ENCODE measurements at regions not wholly inside any gene's neighbourhood (a gene's known extent, or its start where the extent isn't known, plus 50 kb on each side); places are given as distances from the start of the nearest gene placed in this dataset.
"Not testable (repeated sequence)": the region's sequence is repeated elsewhere in the genome, so short reads cannot be mapped to it uniquely, and the experiment has no call there.

GRCh38 chr2:239719791-239720360 lies 305.3 kb downstream of the NDUFA10 start:
- no peaks in the 10 kb centered on the region for H3K79me2 ChIP-seq (ENCODE audit: insufficient read depth, low read length)

GRCh38 chr2:239718991-239719390 lies 306.2 kb downstream of the NDUFA10 start:
- not testable (repeated sequence) for H3K9ac ChIP-seq (ENCODE audit: low read length); H3K27me3 ChIP-seq (ENCODE audit: insufficient read depth, low read length); H3K9me3 ChIP-seq (ENCODE audit: low read length); H3F3A ChIP-seq (ENCODE audit: insufficient read depth, low read length); H3K4me2 ChIP-seq (ENCODE audit: low read length); H3K79me2 ChIP-seq (ENCODE audit: insufficient read depth, low read length); H3K27ac ChIP-seq (ENCODE audit: low read depth, low read length, poor library complexity, severe bottlenecking); H3K4me3 ChIP-seq (ENCODE audit: low read depth, low read length, poor library complexity, severe bottlenecking); H3K36me3 ChIP-seq (ENCODE audit: insufficient read depth, low read length); H3K9me2 ChIP-seq (ENCODE audit: low read depth, low read length); H3K4me1 ChIP-seq (ENCODE audit: insufficient read depth, low read length, severe bottlenecking); H4K20me1 ChIP-seq (ENCODE audit: insufficient read depth, low read length); H2AFZ ChIP-seq (ENCODE audit: low read length)

More at GRCh38 chr2:239719791-239720360, 305.3 kb downstream of the NDUFA10 start:
- no peak overlapping the region for H3K9ac ChIP-seq (ENCODE audit: low read length)
- no peaks in the 10 kb centered on the region for H3K27me3 ChIP-seq (ENCODE audit: insufficient read depth, low read length)
- no peaks in the 10 kb centered on the region for H3K4me1 ChIP-seq (ENCODE audit: insufficient read depth, low read length, severe bottlenecking)
- no peak overlapping the region for H3K4me2 ChIP-seq (ENCODE audit: low read length)
- TF ChIP-seq EZH2 (IDR thresholded peaks at IDR 0.05; ENCODE audit: borderline replicate concordance, low read length) = no peak
- TF ChIP-seq, protein P1, sequence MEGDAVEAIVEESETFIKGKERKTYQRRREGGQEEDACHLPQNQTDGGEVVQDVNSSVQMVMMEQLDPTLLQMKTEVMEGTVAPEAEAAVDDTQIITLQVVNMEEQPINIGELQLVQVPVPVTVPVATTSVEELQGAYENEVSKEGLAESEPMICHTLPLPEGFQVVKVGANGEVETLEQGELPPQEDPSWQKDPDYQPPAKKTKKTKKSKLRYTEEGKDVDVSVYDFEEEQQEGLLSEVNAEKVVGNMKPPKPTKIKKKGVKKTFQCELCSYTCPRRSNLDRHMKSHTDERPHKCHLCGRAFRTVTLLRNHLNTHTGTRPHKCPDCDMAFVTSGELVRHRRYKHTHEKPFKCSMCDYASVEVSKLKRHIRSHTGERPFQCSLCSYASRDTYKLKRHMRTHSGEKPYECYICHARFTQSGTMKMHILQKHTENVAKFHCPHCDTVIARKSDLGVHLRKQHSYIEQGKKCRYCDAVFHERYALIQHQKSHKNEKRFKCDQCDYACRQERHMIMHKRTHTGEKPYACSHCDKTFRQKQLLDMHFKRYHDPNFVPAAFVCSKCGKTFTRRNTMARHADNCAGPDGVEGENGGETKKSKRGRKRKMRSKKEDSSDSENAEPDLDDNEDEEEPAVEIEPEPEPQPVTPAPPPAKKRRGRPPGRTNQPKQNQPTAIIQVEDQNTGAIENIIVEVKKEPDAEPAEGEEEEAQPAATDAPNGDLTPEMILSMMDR (IDR thresholded peaks at IDR 0.05; ENCODE audit: low read length) = no peak
- H3K4me3 ChIP-seq (ENCODE audit: low read depth, low read length, poor library complexity, severe bottlenecking) = no peak overlapping the region
- H3F3A ChIP-seq (ENCODE audit: insufficient read depth, low read length) = no peaks in the 10 kb centered on the region
- no peak overlapping the region for H2AFZ ChIP-seq (ENCODE audit: low read length)
- H3K27ac ChIP-seq (ENCODE audit: low read depth, low read length, poor library complexity, severe bottlenecking) = no peak overlapping the region
- H4K20me1 ChIP-seq (ENCODE audit: insufficient read depth, low read length) = no peaks in the 10 kb centered on the region
- H3K9me3 ChIP-seq (ENCODE audit: low read length) = no peaks in the 10 kb centered on the region
- no peaks in the 10 kb centered on the region for H3K36me3 ChIP-seq (ENCODE audit: insufficient read depth, low read length)
- no peaks in the 10 kb centered on the region for H3K9me2 ChIP-seq (ENCODE audit: low read depth, low read length)

DNA sequence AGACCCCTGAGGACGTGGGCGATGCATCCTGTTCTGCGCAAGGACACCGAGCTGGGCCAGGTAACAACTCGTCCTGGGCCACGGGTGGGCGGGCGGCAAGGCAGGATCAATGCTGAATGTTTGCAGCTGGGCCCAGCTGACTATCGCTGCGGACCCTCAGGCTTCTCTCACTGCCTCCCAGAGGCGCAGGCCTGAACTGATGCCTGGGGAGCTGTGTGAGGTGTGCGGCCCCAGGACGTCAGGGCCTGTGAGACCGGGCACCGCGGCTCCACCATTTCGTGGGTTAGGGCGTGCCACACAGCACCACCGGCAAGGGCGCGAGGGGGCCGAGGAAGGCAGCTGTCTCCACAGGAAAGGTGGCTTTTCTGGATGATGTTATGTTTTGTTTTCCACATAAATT lies 307.4 kb downstream of the NDUFA10 start:
- TF ChIP-seq EZH2 (IDR thresholded peaks at IDR 0.05; ENCODE audit: borderline replicate concordance, low read length) = no peak
- TF ChIP-seq, protein P1 (IDR thresholded peaks at IDR 0.05; ENCODE audit: low read length) = no peak
- Histone ChIP-seq H2AFZ (ENCODE audit: low read length) (no peak overlapping the region), H3K27me3 (ENCODE audit: insufficient read depth, low read length) (peaks cover 9% of the 10 kb centered on the region; the same call in 1 of the 2 replicates)

DNA sequence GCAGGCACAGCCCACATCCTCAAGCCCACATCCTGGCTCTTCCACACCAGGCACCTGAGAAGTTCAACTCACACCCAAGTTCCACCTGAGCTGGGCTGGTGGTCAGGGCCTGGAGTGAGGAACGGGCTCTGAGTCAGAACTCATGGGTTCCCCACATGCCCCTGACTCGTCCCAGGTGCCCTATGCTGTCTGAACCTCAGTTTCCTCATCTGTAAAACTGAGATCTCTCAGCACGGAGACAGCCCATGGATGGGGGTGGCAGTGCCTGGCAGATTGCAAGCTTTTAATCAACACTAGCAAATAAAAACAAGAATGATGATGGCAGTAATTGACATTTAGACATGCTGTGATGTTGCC lies 307.8 kb downstream of the NDUFA10 start:
- Histone ChIP-seq H3K36me3 (ENCODE audit: insufficient read depth, low read length) (no peaks in the 10 kb centered on the region), H3K9me2 (ENCODE audit: low read depth, low read length) (no peaks in the 10 kb centered on the region), H3K27ac (ENCODE audit: low read depth, low read length, poor library complexity, severe bottlenecking) (no peak overlapping the region)

More for the DNA sequence above, 307.4 kb downstream of the NDUFA10 start:
- no peak overlapping the region for H3K27ac ChIP-seq (ENCODE audit: low read depth, low read length, poor library complexity, severe bottlenecking)
- no peaks in the 10 kb centered on the region for H3F3A ChIP-seq (ENCODE audit: insufficient read depth, low read length)
- no peak overlapping the region for H3K4me3 ChIP-seq (ENCODE audit: low read depth, low read length, poor library complexity, severe bottlenecking)
- H4K20me1 ChIP-seq (ENCODE audit: insufficient read depth, low read length) = no peaks in the 10 kb centered on the region
- no peaks in the 10 kb centered on the region for H3K36me3 ChIP-seq (ENCODE audit: insufficient read depth, low read length)
- H3K9ac ChIP-seq (ENCODE audit: low read length) = no peak overlapping the region
- no peaks in the 10 kb centered on the region for H3K9me3 ChIP-seq (ENCODE audit: low read length)
- no peaks in the 10 kb centered on the region for H3K9me2 ChIP-seq (ENCODE audit: low read depth, low read length)
- H3K79me2 ChIP-seq (ENCODE audit: insufficient read depth, low read length) = no peaks in the 10 kb centered on the region
- H3K4me1 ChIP-seq (ENCODE audit: insufficient read depth, low read length, severe bottlenecking) = no peaks in the 10 kb centered on the region
- H3K4me2 ChIP-seq (ENCODE audit: low read length) = no peak overlapping the region

More for the DNA sequence above, 307.8 kb downstream of the NDUFA10 start:
- no peaks in the 10 kb centered on the region for H3K9me3 ChIP-seq (ENCODE audit: low read length)
- H2AFZ ChIP-seq (ENCODE audit: low read length) = no peak overlapping the region
- H3F3A ChIP-seq (ENCODE audit: insufficient read depth, low read length) = no peaks in the 10 kb centered on the region
- no peaks in the 10 kb centered on the region for H3K79me2 ChIP-seq (ENCODE audit: insufficient read depth, low read length)
- H3K9ac ChIP-seq (ENCODE audit: low read length) = no peak overlapping the region
- peaks cover 9% of the 10 kb centered on the region; the same call in 1 of the 2 replicates for H3K27me3 ChIP-seq (ENCODE audit: insufficient read depth, low read length)
- no peaks in the 10 kb centered on the region for H3K4me1 ChIP-seq (ENCODE audit: insufficient read depth, low read length, severe bottlenecking)
- no peak overlapping the region for H3K4me3 ChIP-seq (ENCODE audit: low read depth, low read length, poor library complexity, severe bottlenecking)
- no peak overlapping the region for H3K4me2 ChIP-seq (ENCODE audit: low read length)
- no peak for TF ChIP-seq EZH2 (IDR thresholded peaks at IDR 0.05; ENCODE audit: borderline replicate concordance, low read length)
- TF ChIP-seq, protein P1 (IDR thresholded peaks at IDR 0.05; ENCODE audit: low read length) = no peak
- H4K20me1 ChIP-seq (ENCODE audit: insufficient read depth, low read length) = no peaks in the 10 kb centered on the region

Measured in OCI-LY1 (cell line).